ENCODE measurements at regions not wholly inside any gene's neighbourhood (a gene's known extent, or its start where the extent isn't known, plus 50 kb on each side); places are given as distances from the start of the nearest gene placed in this dataset.

- DNase-seq (ENCODE audit: low read depth): no peak
- TF ChIP-seq CTCF (conservative IDR thresholded peaks at IDR 0.05; ENCODE audit: low read depth, low read length): no peak
Observed at GRCh38 chr12:105856048-105856405, 282.7 kb downstream of the NUAK1 start.

GRCh38 chr12:105858981-105859710 is 279.6 kb downstream of the NUAK1 start:
- no peak for DNase-seq (ENCODE audit: low read depth)
- no peak for TF ChIP-seq CTCF (conservative IDR thresholded peaks at IDR 0.05; ENCODE audit: low read depth, low read length)
- no peak overlapping the region for H3K4me3 ChIP-seq (ENCODE audit: low read depth, low read length)

More at GRCh38 chr12:105856048-105856405, 282.7 kb downstream of the NUAK1 start:
- no peak overlapping the region for H3K4me3 ChIP-seq (ENCODE audit: low read depth, low read length)

GRCh38 chr12:105860561-105861207 is 278.1 kb downstream of the NUAK1 start:
- TF ChIP-seq CTCF (conservative IDR thresholded peaks at IDR 0.05; ENCODE audit: low read depth, low read length): no peak
- H3K4me3 ChIP-seq (ENCODE audit: low read depth, low read length): no peak overlapping the region
- no peak for DNase-seq (ENCODE audit: low read depth)

GRCh38 chr12:105861227-105861626 is 277.5 kb downstream of the NUAK1 start:
- no peak for TF ChIP-seq CTCF (conservative IDR thresholded peaks at IDR 0.05; ENCODE audit: low read depth, low read length)
- no peak overlapping the region for H3K4me3 ChIP-seq (ENCODE audit: low read depth, low read length)

GRCh38 chr12:105862163-105862821 is 276.5 kb downstream of the NUAK1 start:
- DNase-seq (ENCODE audit: low read depth): no peak
- H3K4me3 ChIP-seq (ENCODE audit: low read depth, low read length): no peak overlapping the region
- no peak for TF ChIP-seq CTCF (conservative IDR thresholded peaks at IDR 0.05; ENCODE audit: low read depth, low read length)

More at GRCh38 chr12:105861227-105861626, 277.5 kb downstream of the NUAK1 start:
- DNase-seq (ENCODE audit: low read depth): no peak

GRCh38 chr12:105864316-105864715 is 274.4 kb downstream of the NUAK1 start:
- TF ChIP-seq CTCF (conservative IDR thresholded peaks at IDR 0.05; ENCODE audit: low read depth, low read length): no peak
- DNase-seq (ENCODE audit: low read depth): no peak
- no peak overlapping the region for H3K4me3 ChIP-seq (ENCODE audit: low read depth, low read length)
